C4-2B (cell line): ENCODE measurements at regions not wholly inside any gene's neighbourhood (a gene's known extent, or its start where the extent isn't known, plus 50 kb on each side); places are given as distances from the start of the nearest gene placed in this dataset.

ENCODE experiments used
- CTCF ChIP-seq: fragments of 450-650 bp; conservative IDR thresholded peaks from 2 replicates; pipeline ENCODE4 v1.5.1; 2017; ENCODE audit warnings: mild to moderate bottlenecking
- ZFX ChIP-seq: fragments of 450-650 bp; IDR thresholded peaks from 2 replicates; pipeline ENCODE4 v1.6.1; 2017

- TF ChIP-seq CTCF (no peak), ZFX (no peak)
Observed at GRCh38 chr1:75673885-75674284, 50.6 kb upstream of the ACADM start.
